EH (cell line): ENCODE measurements at regions not wholly inside any gene's neighbourhood (a gene's known extent, or its start where the extent isn't known, plus 50 kb on each side); places are given as distances from the start of the nearest gene placed in this dataset.
"Not testable (repeated sequence)": the region's sequence is repeated elsewhere in the genome, so short reads cannot be mapped to it uniquely, and the experiment has no call there.

Experiments
- DNase-seq: peaks from one replicate; pipeline ENCODE4 v3.0.0-alpha.2; 2015; ENCODE audit warnings: low read depth

DNA sequence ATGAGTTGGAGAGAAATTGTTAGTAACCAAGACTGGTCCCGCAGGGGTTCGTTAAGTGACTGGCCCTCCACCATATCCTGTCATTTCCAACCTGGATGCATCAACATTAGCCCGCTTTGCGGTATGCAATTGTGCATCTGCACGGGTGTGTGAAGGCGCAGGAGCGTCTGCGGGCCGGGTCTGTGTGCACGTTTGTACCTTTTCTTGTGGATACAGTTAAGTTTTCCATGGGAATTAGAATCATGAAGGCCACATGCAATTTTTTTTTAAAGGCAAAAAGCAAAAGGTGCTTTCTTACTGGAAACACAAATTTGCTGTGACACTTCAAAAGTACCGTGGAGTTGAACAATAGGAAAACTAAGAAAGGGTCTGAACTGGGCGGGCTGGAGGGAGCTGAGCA, 355.4 kb upstream of the ZFHX3 start:
- DNase-seq = no peak

DNA sequence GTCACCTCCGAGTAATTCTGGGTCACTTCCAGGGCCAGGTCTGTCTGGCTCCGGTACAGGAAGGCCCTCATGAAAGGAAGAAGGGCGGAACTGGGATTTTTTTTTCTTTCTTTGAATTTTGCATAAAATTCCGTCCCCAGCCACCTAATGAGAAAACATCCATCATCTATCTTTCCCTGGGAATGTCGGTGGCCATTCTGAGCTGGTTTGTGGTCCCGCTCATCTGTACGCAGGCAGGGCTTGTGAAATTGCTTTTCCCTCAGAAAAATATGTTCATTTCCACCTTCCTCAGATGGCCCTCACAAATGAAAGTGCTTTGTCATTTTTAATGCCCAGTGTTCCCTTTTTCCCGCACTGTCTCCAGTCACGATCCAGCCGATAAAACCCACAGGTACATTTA, 353.0 kb upstream of the ZFHX3 start:
- no peak for DNase-seq

GRCh38 chr16:73399997-73400396, 352.1 kb upstream of the ZFHX3 start:
- DNase-seq = no peak

DNA sequence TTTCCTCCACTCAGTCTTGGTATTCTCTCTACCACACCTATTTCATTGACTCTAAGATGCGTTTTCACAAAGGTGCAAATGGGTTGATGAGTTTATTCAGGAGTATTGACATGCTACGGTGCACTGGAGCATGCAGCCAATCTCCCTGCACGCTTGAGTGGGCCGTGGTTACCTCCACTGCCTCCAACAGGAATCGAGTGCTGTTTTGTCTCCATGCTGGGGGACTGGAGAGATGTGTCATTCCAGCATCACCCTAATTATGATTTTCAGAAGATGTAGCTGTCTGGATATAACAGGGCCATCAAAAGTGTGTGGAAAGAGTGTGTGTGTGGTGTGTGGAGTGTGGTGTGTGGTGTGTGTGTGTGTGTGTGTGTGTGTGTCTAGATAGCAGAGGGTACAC, 351.6 kb upstream of the ZFHX3 start:
- DNase-seq = no peak

DNA sequence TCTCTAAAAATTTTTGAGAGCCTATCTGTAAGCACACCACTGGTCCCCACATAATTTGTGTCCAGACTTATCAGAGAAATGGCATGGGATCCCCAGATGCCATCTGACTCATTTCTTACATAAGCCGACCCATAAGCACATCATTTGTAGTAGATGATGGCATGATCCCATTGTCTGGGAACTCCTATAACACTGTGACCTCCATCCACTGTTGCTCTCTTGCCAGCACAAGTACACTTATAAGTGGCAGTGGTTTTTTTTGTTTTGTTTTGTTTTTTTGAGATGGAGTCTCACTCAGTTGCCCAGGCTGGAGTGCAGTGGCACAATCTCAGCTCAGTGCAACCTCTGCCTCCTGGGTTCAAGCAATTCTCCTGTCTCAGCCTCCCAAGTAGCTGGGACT, 350.7 kb upstream of the ZFHX3 start:
- DNase-seq = not testable (repeated sequence)

GRCh38 chr16:73396556-73396955, 348.6 kb upstream of the ZFHX3 start:
- DNase-seq = no peak

DNA sequence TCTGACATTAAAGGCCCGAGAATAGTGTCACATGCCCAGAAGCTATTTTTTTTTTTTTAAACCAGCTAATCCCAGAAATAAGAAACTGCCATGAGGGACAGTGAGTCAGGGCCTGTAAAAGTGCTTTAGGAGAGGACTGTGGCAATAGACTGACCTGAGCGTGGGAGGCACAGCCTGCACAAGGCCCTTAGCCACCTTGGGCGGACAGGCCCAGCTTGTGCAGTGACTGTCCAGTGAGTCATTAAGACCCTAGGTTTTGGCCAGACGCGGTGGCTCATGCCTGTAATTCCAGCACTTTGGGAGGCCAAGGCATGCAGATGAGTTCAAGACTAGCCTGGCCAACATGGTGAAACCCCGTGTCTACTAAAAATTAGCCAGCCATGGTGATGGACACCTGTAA, 343.0 kb upstream of the ZFHX3 start:
- peak; percentile 88 for DNase-seq

- no peak for DNase-seq
Measured at GRCh38 chr16:73390491-73390890, 342.6 kb upstream of the ZFHX3 start.

DNA sequence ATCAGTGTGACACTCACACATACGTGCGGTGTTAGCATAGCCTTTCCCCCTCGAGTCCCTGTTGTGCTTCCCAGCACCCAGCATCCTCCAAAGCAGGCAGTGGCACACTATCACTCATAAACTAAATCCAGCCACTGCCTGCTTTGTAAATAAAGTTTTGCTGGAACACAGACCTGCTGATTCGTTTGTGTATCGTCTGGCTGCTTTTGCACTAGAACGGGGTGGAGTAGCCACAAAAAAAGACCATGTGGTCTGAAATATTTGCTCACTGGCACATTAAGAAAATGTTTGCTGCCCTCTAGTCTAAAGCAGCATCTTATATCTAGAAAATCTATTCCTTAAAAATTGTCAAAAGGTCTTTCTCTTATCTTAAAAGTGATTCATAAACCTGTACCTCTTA, 341.2 kb upstream of the ZFHX3 start:
- no peak for DNase-seq

GRCh38 chr16:73387979-73388378, 340.1 kb upstream of the ZFHX3 start:
- no peak for DNase-seq

GRCh38 chr16:73385696-73386095, 337.8 kb upstream of the ZFHX3 start:
- DNase-seq = no peak

GRCh38 chr16:73384506-73385089, 336.7 kb upstream of the ZFHX3 start:
- peak; percentile 43 for DNase-seq

DNA sequence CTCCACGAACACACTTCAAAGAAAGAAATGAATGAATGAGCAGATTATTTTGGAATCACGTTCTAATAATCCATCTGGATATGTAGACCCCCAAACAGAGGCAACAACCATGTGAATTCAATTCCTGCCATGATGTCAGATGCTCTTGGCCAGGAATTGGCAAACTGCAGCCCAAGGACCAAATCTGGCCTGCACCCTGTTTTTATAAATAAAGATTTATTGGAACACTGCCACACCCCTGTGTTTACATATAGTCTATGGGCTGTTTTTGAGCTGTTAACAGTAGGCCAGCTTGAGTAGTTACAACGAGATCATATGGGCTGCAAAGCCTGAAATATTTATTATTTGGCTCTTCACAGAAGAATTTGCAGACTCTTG, 336.0 kb upstream of the ZFHX3 start:
- no peak for DNase-seq

DNA sequence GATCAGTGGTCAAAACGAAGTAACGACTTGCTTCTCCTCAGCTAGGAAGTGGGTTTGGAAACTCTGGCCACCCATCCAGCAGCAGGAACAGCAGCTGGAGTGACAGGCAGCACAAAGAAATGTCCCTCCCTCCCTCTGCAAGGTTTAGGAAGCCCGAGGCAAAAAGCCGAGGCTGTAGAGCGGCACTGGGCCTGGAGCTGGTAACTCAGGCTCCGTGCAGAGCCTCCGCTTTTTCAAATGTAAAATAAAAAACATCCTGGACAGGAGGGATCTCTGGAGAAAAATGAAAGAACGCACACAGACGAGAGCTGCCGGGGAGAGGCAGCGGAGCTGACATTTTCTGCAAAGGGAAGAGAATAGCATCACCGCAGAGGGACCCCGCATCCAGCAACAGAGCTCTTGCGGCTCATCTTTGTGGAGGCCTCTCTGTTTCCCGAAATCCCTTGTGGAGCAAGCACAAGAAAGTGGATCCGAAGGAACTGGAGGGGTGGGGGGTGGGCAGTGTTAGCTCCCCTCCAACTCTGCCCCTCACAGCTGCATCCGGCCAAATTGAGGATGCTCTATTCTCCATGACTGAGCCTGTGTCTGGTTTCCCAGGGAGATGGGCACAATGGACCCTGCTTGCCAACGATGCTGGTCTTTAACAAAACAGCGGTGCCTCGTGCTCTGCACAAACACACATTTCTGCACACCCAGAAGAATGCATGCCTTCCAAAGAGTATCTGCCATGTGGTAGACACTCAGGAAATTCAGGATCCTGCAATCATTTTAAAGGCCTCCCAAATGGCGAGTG, 335.5 kb upstream of the ZFHX3 start:
- DNase-seq = peak; percentile 29

- no peak for DNase-seq
Measured at GRCh38 chr16:73378471-73378870, 330.5 kb upstream of the ZFHX3 start.

DNA sequence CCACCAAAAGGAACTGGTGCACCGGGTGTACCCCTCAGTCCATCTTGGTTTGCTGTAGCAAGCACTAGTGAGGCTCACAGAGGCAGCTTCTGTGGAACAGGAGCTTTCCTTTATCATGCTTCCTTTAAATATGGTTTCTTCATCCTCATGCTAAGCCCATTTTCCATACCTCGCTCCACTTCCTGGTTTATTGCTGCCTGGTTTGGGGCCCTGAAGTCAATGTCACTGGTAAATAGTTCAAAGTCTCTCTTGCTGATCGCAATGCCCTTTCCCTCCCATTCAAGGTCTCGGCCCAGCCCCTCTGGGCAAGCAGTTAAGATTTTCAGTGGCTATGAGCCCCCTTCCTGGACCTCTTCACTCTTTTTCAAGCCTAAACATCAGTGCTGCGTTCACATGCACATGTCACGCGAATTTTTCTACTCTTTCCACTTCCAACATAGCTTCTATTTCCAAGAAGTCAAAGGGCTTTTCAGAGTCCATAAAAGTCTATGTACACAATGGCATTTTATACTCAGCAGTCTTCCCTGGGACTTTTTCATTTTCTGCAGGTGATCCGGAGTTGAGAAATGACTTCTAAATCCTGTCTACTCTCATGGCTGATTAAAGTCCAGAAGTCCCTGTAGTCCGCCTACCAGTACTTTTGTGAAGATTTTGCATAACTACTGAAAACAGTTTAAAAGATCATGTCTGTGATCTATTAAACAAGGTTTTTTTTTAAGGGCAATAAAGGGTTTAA, 323.8 kb upstream of the ZFHX3 start:
- DNase-seq = no peak

DNA sequence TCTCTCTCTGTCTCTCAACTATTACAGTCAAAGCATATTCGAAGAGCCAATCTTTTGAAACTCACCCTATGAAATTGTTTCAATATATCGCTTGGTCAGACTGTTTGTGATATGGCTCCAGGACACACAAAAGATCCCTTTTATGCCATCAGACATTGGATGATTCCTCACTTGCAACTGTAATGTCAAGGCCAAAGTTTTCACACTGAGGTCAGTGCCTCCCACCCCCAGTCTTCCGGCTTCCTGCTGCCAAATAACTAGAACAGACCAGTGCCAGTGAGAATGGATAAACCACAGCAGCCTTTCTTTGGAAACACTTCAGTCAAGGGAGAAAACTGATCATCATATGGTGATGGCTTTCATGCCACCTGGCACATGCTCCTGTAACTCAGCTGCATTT, 321.9 kb upstream of the ZFHX3 start:
- DNase-seq = no peak

GRCh38 chr16:73368715-73369114, 320.8 kb upstream of the ZFHX3 start:
- DNase-seq = no peak

DNA sequence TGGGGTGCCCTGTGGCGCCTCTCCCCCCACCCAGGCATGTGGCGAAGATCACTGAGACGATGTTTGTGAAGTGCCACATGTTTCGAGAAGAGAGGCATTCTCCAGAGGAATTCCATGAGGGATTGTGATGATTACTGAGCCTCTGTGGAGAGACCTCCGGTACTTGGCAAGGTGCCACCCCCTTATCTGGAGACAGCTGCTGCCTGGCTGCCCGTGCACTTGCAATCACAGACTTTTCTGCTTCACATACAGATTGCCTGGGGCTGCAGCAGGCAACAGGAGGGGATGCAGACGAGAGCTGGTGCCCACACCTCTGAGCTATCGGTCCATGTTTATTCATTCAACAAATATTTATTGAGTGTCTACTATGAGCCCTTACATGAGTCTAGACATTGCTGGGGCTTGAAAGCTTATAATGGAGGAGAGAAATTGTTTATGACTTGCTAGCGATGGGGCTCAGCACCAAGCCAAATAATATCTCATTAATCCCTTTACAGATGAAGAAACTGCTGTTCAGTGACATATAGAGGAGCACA, 317.2 kb upstream of the ZFHX3 start:
- peak; percentile 18 for DNase-seq

GRCh38 chr16:73364413-73364812, 316.5 kb upstream of the ZFHX3 start:
- no peak for DNase-seq

DNA sequence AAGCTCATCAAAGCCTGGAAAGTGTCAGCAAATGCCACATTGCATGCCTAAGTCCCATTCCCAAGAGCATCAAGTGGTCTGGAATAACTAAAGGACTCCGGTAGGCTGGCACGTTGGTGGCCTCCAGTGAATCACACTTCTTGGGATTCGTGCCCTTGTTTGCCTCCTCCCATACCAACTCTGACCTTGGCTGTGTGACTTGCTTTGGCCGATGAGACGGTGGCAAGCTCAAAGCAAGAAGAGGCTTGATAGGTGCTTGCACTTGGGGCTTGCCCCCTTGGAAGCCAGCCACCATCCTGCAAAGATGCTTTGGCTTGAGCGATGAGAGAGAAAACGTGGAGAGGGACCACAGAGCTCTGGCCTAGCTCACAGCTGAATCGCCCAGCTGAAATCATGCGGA, 313.1 kb upstream of the ZFHX3 start:
- DNase-seq = no peak

DNA sequence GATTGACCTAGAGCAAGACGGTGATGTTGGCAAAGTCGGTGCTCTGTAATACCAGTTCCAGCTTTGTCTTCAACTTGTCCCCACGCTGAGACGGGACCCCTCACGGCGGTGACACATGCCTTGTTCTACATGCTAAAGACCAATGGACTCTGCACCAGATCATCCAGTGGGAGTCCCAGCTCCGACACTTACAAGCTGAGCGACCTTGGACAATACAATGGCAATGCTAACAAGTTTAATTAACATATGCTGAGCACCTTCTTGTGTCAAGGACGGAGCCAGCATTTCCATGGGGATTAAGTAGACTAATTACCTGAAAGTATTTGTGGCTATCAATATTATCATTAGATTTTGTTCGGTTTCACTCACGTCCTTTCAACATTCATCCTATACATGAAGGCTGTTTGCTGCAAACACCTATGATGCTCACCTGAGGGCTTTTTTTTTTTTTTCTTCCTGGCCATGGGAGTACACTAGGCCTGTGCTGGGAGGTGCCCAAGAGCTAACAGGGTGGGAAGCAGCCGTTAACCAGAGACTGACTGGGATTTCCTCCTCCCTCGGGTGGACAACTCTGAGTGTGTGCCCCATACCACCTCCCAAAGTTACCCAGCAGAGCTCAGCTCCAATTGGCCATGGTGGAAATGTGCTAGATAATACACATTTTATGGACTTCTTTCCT, 308.6 kb upstream of the ZFHX3 start:
- DNase-seq = no peak

DNA sequence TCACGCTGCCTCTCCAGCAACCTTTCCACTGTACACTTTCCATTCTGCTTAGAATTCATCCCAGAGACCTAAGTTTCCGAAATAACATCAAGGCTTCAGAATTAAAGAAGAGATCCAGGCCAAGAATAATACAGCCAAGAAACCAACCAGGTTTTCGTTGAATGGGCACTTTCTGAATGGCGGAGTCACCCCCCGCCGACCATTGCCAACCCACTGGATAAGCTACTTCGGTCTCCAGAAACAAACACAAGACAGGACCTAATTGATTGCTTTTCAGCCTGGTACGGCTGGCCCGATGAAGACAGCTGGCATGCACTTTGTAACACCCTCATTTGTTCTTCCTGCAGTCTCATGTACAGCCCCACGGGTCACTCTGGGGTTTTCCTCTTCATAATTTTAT, 308.1 kb upstream of the ZFHX3 start:
- no peak for DNase-seq
